SW 1271 (cell line): ENCODE measurements at regions not wholly inside any gene's neighbourhood (a gene's known extent, or its start where the extent isn't known, plus 50 kb on each side); places are given as distances from the start of the nearest gene placed in this dataset.
"Not testable (repeated sequence)": the region's sequence is repeated elsewhere in the genome, so short reads cannot be mapped to it uniquely, and the experiment has no call there.

Experiments
- DNase-seq, 2 experiments: peaks; one replicate each; lab custom pipeline; 2025; lab: John Stamatoyannopoulos, UW

DNA sequence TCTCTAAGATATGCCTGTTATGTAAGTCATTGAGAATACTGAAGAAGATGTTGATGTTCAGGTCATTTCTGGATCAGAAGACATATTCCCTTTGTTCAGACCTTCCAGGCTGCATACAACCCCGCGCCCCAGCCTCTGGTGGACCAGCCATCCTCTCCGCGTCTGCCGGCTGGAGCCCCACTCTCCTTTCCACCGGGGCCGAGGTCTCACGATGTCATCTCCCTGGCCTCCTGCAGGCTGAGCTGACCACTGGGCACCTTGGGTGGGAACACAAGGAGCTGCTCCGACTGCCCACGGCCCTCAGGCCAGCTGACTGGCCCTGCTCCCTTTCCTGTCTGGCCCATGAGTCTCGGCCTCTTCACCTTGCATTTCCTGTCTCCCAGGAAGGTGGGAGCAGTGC lies 124.6 kb downstream of the SHANK2 start:
- DNase-seq = no peak

GRCh38 chr11:71126401-71126800 lies 126.0 kb downstream of the SHANK2 start:
- not testable (repeated sequence) for DNase-seq

- no peak for DNase-seq
These were observed 127.2 kb downstream of the SHANK2 start for GRCh38 chr11:71125150-71125549.

DNA sequence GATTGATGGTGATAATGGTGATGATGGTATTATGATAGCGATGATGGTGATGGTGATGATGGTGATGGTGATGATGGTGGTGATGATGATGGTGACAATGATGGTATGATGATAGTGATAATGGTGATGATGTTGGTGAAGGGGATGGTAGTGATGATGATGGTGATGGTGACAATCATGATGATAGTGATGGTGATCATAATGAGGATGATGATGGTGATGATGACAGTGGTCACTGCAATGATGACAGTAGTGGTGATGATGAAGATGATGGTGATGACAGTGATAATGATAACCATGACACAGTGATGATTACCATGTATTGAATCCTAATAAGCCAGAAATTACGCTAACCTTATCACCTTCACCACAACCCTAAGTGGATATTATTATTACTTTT lies 128.2 kb downstream of the SHANK2 start:
- no peak for DNase-seq

- peak in 1 of 2 experiments; percentile 10 for DNase-seq
These were observed 131.9 kb downstream of the SHANK2 start for GRCh38 chr11:71120471-71120896.

GRCh38 chr11:71119656-71120269 lies 132.6 kb downstream of the SHANK2 start:
- no peak for DNase-seq

- no peak for DNase-seq
These were observed 133.6 kb downstream of the SHANK2 start for GRCh38 chr11:71118671-71119250.

DNA sequence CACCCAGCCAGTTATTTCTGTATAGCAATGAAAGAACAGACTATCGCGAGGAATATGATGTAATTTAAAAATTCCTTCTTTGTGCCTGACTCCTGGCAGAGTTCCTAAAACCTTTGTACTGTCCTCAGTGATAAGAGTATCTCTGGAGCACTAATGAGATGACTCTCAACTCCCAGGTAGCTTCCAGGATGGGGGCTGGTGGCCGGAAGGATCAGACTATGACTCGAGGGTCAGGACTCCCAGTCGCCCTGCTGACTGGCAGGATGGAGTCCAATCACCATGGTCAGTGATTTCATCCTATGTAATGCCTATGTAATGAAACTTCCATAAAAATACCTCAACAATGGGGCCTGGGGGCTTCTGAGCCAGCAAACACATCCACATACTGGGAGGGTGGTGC lies 135.1 kb downstream of the SHANK2 start:
- DNase-seq = no peak

- DNase-seq = no peak
These were observed 135.7 kb downstream of the SHANK2 start for GRCh38 chr11:71116693-71117040.

GRCh38 chr11:71115770-71116692 lies 136.3 kb downstream of the SHANK2 start:
- DNase-seq = no peak

GRCh38 chr11:71114124-71114851 lies 138.1 kb downstream of the SHANK2 start:
- DNase-seq = no peak

DNA sequence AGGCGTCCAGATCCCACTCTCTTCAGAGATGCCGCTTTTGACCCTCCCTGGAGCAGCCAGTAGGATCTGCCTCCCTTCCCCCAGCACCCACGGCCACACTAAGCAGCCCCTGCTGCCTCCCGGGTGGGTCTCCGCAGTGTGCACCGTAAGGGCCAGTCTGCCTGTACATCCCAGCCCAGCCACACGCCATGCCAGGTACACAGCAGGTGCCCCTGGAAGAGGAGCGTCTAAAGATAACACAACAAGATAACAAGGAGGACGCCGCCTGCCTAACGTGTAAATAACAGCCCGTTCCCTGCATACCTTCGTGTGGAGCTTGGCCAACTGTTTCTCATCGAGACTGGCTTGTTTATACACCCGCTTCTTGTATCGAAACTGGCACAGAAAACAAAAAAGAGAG lies 139.4 kb downstream of the SHANK2 start:
- no peak for DNase-seq

GRCh38 chr11:71112454-71112853 lies 139.9 kb downstream of the SHANK2 start:
- DNase-seq = no peak

DNA sequence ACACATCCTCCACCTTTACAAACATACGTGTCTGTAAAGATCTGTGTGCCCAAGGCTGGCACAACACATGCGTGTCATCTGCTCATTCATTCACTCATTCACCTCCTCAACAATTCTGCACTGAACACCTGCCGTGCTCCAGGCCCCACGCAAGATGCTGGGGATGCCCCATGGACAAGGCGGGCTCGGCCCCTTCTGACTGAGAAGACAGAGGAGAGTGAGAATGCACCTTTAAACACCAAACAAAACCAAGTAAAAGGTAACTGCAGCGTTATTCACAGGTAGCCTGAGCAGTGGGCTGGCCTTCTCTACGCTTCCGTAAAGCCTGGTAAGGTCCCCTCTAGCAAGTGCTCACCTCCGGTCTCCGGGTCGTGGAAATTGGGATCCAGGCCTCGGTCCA lies 142.8 kb downstream of the SHANK2 start:
- no peak for DNase-seq

DNA sequence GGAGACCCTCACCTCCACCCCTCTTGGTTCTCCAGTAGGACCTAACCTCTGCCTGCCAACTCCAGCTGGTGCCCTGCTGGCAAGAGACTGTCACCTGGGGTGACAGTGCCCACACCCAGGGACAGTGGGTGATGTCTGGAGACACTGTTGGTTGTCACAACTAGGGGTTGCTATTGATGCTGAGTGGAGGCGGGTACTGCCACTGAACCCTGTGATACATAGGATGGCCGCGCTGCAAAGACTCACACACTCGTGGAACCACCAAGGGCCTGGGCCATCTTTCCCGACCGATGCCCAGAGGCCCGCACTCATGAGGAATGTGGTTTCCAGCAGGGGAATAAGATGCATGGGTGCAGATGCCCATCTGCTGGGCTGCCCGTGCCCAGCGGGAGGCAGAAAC lies 143.2 kb downstream of the SHANK2 start:
- no peak for DNase-seq

- DNase-seq = no peak
These were observed 144.1 kb downstream of the SHANK2 start for GRCh38 chr11:71108013-71108865.

DNA sequence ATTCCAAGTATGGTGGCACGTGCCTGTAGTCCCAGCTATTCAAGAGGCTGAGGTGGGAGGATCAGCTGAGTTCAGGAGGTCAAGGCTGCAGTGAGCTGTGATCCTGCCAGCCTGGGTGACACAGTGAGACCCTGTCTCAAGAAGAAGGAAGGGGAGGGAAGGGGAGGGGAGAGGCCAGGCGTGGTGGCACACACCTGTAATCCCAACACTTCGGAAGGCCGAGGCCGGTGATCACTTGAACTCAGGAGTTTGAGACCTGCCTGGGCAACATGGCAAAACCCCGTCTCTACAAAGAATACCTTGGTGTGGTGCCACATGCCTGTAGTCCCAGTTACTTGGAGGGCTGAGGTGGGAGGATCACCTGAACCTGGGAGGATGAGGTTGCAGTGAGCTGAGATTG lies 145.7 kb downstream of the SHANK2 start:
- DNase-seq = no peak

DNA sequence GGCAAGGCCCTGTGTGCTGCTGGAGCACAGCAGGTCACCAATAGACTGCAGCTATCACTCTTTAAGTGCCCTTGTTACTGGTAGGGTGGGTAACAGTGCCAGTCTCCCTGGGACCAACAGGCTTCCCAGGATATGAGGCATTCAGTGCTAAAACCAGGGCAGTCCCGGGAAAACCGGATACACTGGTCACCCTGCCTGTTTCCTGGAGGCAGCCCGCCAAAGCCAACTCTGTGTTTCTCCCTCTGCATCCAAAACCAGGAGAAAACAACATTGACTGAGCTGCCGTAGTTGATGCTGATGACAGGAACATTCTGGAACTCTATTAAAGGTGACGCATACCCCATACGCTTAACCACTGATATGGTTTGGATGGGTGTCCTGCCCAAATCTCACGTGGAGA lies 149.1 kb downstream of the SHANK2 start:
- DNase-seq = no peak

DNA sequence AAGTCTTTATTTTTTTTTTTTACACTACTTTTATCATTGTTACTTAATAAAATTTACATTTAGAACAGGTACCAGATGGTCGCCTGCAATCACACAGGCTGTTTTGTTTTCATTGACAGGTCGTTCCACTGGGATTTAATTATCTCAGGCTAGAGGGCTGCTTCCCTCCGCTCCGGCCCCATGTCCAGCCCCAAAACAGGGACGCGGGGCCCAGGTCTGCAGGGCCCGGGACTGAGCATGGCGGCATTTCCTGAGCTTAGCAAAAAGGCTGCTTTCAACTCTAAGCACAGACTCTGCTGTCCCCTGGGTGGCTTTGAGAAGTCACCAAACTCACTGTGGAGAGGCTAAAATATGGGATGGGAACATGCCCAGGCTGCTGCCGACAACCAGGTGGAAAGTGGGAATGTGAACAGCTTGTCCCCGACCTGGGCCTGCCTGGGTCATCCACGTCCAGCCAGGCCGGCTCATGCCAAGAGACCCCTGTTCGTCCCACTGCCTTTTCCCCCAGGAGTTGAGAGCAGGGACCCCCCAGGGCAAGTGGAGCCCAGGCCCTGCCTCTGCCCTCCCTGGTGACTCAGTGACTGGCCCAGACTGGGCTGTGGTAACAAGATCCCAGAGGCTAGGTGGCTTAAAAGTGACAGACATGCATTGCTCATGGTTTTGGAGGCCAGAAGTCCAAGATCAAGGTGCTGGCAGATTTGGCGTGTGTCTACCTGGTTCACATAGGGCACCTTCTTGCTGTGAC lies 150.0 kb downstream of the SHANK2 start:
- DNase-seq = no peak

GRCh38 chr11:71101606-71102005 lies 150.8 kb downstream of the SHANK2 start:
- no peak for DNase-seq

DNA sequence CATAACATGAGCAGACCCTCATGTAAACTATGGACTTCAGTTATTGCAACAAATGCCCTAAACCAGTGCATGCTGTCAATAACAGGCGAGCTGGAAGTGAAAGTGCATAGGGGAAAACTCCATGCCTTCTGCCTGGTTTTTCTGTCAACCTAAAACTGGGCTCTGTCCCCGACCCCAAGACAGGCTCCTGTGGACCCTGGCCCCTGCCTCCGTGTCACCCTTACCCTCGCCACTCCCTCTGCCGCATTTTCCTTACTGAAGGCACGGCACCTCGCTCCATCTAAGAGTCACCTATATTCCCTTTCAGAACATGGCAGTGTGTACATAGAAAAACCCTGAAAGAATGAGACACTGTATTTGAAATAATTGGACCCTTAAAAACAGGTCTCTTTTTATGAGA lies 151.3 kb downstream of the SHANK2 start:
- no peak for DNase-seq
